ENCODE measurements at regions not wholly inside any gene's neighbourhood (a gene's known extent, or its start where the extent isn't known, plus 50 kb on each side); places are given as distances from the start of the nearest gene placed in this dataset.

GRCh38 chr15:23846218-23846617 lies 159.1 kb upstream of the NDN start:
- peaks cover 3% of the 10 kb centered on the region for H3K9me3 ChIP-seq
- H3K4me3 ChIP-seq, result no peak overlapping the region
- WGBS, result 40% methylated on average over 3 of the region's 3 CpGs
- TF ChIP-seq POLR2A (IDR thresholded peaks at IDR 0.05), result no peak
- no peak for TF ChIP-seq EP300 (IDR thresholded peaks at IDR 0.05)
- TF ChIP-seq CTCF (IDR thresholded peaks at IDR 0.05), result no peak
- TF ChIP-seq POLR2AphosphoS5 (IDR thresholded peaks at IDR 0.05), result no peak
- H3K27me3 ChIP-seq, result no peaks in the 10 kb centered on the region
- no peak for DNase-seq (ENCODE audit: low spot score in 2 of 2)
- H3K27ac ChIP-seq, result no peak overlapping the region
- H3K4me1 ChIP-seq, result no peaks in the 10 kb centered on the region
- no peaks in the 10 kb centered on the region for H3K36me3 ChIP-seq

- Histone ChIP-seq H3K9me3 (no peaks in the 10 kb centered on the region), H3K4me3 (no peak overlapping the region), H3K36me3 (no peaks in the 10 kb centered on the region), H3K27ac (no peak overlapping the region), H3K27me3 (no peaks in the 10 kb centered on the region), H3K4me1 (no peaks in the 10 kb centered on the region)
- no peak for DNase-seq (ENCODE audit: low spot score in 2 of 2)
- no peak for TF ChIP-seq POLR2A (IDR thresholded peaks at IDR 0.05)
- TF ChIP-seq EP300 (IDR thresholded peaks at IDR 0.05), result no peak
- no peak for TF ChIP-seq CTCF (IDR thresholded peaks at IDR 0.05)
- TF ChIP-seq POLR2AphosphoS5 (IDR thresholded peaks at IDR 0.05), result no peak
- WGBS, result 69% methylated on average over 6 of the region's 6 CpGs
Observed at GRCh38 chr15:23850666-23851065, 163.6 kb upstream of the NDN start.

GRCh38 chr15:23851921-23852320 lies 164.8 kb upstream of the NDN start:
- Histone ChIP-seq H3K4me3 (no peak overlapping the region), H3K27ac (no peak overlapping the region), H3K27me3 (no peaks in the 10 kb centered on the region), H3K4me1 (no peaks in the 10 kb centered on the region), H3K36me3 (no peaks in the 10 kb centered on the region), H3K9me3 (no peaks in the 10 kb centered on the region)
- no peak for TF ChIP-seq EP300 (IDR thresholded peaks at IDR 0.05)
- TF ChIP-seq POLR2A (IDR thresholded peaks at IDR 0.05), result no peak
- no peak for TF ChIP-seq CTCF (IDR thresholded peaks at IDR 0.05)
- TF ChIP-seq POLR2AphosphoS5 (IDR thresholded peaks at IDR 0.05), result no peak
- 61% methylated on average over 2 of the region's 2 CpGs for WGBS
- DNase-seq (ENCODE audit: low spot score in 2 of 2), result no peak

- Histone ChIP-seq H3K4me1 (no peaks in the 10 kb centered on the region), H3K27me3 (no peaks in the 10 kb centered on the region), H3K4me3 (no peak overlapping the region), H3K36me3 (no peaks in the 10 kb centered on the region), H3K9me3 (no peaks in the 10 kb centered on the region), H3K27ac (no peak overlapping the region)
- 65% methylated on average over 1 of the region's 1 CpG for WGBS
- no peak for TF ChIP-seq CTCF (IDR thresholded peaks at IDR 0.05)
- no peak for TF ChIP-seq POLR2A (IDR thresholded peaks at IDR 0.05)
- no peak for TF ChIP-seq EP300 (IDR thresholded peaks at IDR 0.05)
- TF ChIP-seq POLR2AphosphoS5 (IDR thresholded peaks at IDR 0.05), result no peak
- DNase-seq (ENCODE audit: low spot score in 2 of 2), result no peak
Observed at GRCh38 chr15:23853286-23853685, 166.2 kb upstream of the NDN start.

- DNase-seq (ENCODE audit: low spot score in 2 of 2), result no peak
- no peak overlapping the region for H3K27ac ChIP-seq
- H3K36me3 ChIP-seq, result no peaks in the 10 kb centered on the region
- no peaks in the 10 kb centered on the region for H3K4me1 ChIP-seq
- WGBS, result 41% methylated on average over 5 of the region's 5 CpGs
- no peak for TF ChIP-seq EP300 (IDR thresholded peaks at IDR 0.05)
- TF ChIP-seq POLR2A (IDR thresholded peaks at IDR 0.05), result no peak
- TF ChIP-seq CTCF (IDR thresholded peaks at IDR 0.05), result no peak
- TF ChIP-seq POLR2AphosphoS5 (IDR thresholded peaks at IDR 0.05), result no peak
- H3K27me3 ChIP-seq, result no peaks in the 10 kb centered on the region
- no peak overlapping the region for H3K4me3 ChIP-seq
- no peaks in the 10 kb centered on the region for H3K9me3 ChIP-seq
Observed at GRCh38 chr15:23854203-23854911, 167.3 kb upstream of the NDN start.
